ENCODE measurements at regions not wholly inside any gene's neighbourhood (a gene's known extent, or its start where the extent isn't known, plus 50 kb on each side); places are given as distances from the start of the nearest gene placed in this dataset.

- no peak for TF ChIP-seq USF2 (CRISPR knock-in tag; IDR thresholded peaks at IDR 0.05)
- TF ChIP-seq EP300 (IDR thresholded peaks at IDR 0.05; ENCODE audit: low read length), result no peak
- no peak for TF ChIP-seq NFE2 (IDR thresholded peaks at IDR 0.05; ENCODE audit: low read depth)
- TF ChIP-seq POLR2A (conservative IDR thresholded peaks at IDR 0.05), result no peak
- no peak for TF ChIP-seq NR1H2 (CRISPR knock-in tag; IDR thresholded peaks at IDR 0.05)
- no peak for TF ChIP-seq PCBP2 (IDR thresholded peaks at IDR 0.05; ENCODE audit: low read depth, low read length, poor library complexity, severe bottlenecking)
- TF ChIP-seq KLF13 (tag; IDR thresholded peaks at IDR 0.05; ENCODE audit: borderline replicate concordance, low read depth), result no peak
- no peak for TF ChIP-seq MYC (IDR thresholded peaks at IDR 0.05; ENCODE audit: low read depth, low read length)
- TF ChIP-seq MYC (CRISPR knock-in tag; IDR thresholded peaks at IDR 0.05; ENCODE audit: borderline replicate concordance, low read depth), result no peak
- no peak for TF ChIP-seq ZNF57 (CRISPR knock-in tag; IDR thresholded peaks at IDR 0.05)
- no peak for TF ChIP-seq TFAM (CRISPR knock-in tag; conservative IDR thresholded peaks at IDR 0.05)
- no peak for TF ChIP-seq ZNF707 (CRISPR knock-in tag; conservative IDR thresholded peaks at IDR 0.05)
- TF ChIP-seq EGR1 (conservative IDR thresholded peaks at IDR 0.05), result no peak
- no peak for TF ChIP-seq CTCF (IDR thresholded peaks at IDR 0.05 in 2 of 3, conservative IDR thresholded peaks at IDR 0.05 in 1 of 3; ENCODE audit: insufficient read depth in 2 of 3, low read depth in 1 of 3, low read length in 3 of 3)
- no peak for TF ChIP-seq RCOR1 (IDR thresholded peaks at IDR 0.05; ENCODE audit: borderline replicate concordance in 1 of 2, low read depth in 2 of 2, low read length in 2 of 2)
Measured at GRCh38 chr2:221778025-221778424, 205.9 kb upstream of the EPHA4 start.

All from K562 (cell line).